ENCODE measurements at regions not wholly inside any gene's neighbourhood (a gene's known extent, or its start where the extent isn't known, plus 50 kb on each side); places are given as distances from the start of the nearest gene placed in this dataset.

GRCh38 chr21:38925923-38926322 lies 120.2 kb downstream of the ETS2 start:
- H3K4me3 ChIP-seq (ENCODE audit: low read depth, low read length): no peak overlapping the region
- TF ChIP-seq CTCF (IDR thresholded peaks at IDR 0.05; ENCODE audit: insufficient read depth, low read depth, low read length, missing control alignments): no peak
- no peak for DNase-seq (ENCODE audit: low read depth)

GRCh38 chr21:38925478-38925877 lies 119.7 kb downstream of the ETS2 start:
- no peak for DNase-seq (ENCODE audit: low read depth)
- no peak overlapping the region for H3K4me3 ChIP-seq (ENCODE audit: low read depth, low read length)
- TF ChIP-seq CTCF (IDR thresholded peaks at IDR 0.05; ENCODE audit: insufficient read depth, low read depth, low read length, missing control alignments): no peak

GRCh38 chr21:38924954-38925353 lies 119.2 kb downstream of the ETS2 start:
- no peak for TF ChIP-seq CTCF (IDR thresholded peaks at IDR 0.05; ENCODE audit: insufficient read depth, low read depth, low read length, missing control alignments)
- no peak for DNase-seq (ENCODE audit: low read depth)
- H3K4me3 ChIP-seq (ENCODE audit: low read depth, low read length): no peak overlapping the region

- DNase-seq (ENCODE audit: low read depth): no peak
- no peak overlapping the region for H3K4me3 ChIP-seq (ENCODE audit: low read depth, low read length)
- TF ChIP-seq CTCF (IDR thresholded peaks at IDR 0.05; ENCODE audit: insufficient read depth, low read depth, low read length, missing control alignments): no peak
Observed at GRCh38 chr21:38923429-38923828, 117.7 kb downstream of the ETS2 start.

GRCh38 chr21:38922474-38923235 lies 116.9 kb downstream of the ETS2 start:
- TF ChIP-seq CTCF (IDR thresholded peaks at IDR 0.05; ENCODE audit: insufficient read depth, low read depth, low read length, missing control alignments): no peak

GRCh38 chr21:38921511-38922251 lies 116.0 kb downstream of the ETS2 start:
- DNase-seq (ENCODE audit: low read depth): no peak
- no peak overlapping the region for H3K4me3 ChIP-seq (ENCODE audit: low read depth, low read length)
- no peak for TF ChIP-seq CTCF (IDR thresholded peaks at IDR 0.05; ENCODE audit: insufficient read depth, low read depth, low read length, missing control alignments)

More at GRCh38 chr21:38922474-38923235, 116.9 kb downstream of the ETS2 start:
- no peak for DNase-seq (ENCODE audit: low read depth)
- no peak overlapping the region for H3K4me3 ChIP-seq (ENCODE audit: low read depth, low read length)

Data from GM12865 (cell line).